ENCODE measurements at regions not wholly inside any gene's neighbourhood (a gene's known extent, or its start where the extent isn't known, plus 50 kb on each side); places are given as distances from the start of the nearest gene placed in this dataset.
"Not testable (repeated sequence)": the region's sequence is repeated elsewhere in the genome, so short reads cannot be mapped to it uniquely, and the experiment has no call there.

- in situ Hi-C loops (cut with HindIII; ENCODE audit: low pct_ligation_motif_present, low pct_unique_long_range_greater_than_20kb, low sequenced_read_pairs): no loop called here
- DNase-seq: no peak
Measured at GRCh38 chr2:155021618-155022017, 323.1 kb downstream of the KCNJ3 start.

- in situ Hi-C loops (cut with HindIII; ENCODE audit: low pct_ligation_motif_present, low pct_unique_long_range_greater_than_20kb, low sequenced_read_pairs): no loop called here
- no peak for DNase-seq
Measured at GRCh38 chr2:155020246-155020645, 321.8 kb downstream of the KCNJ3 start.

- no peak for DNase-seq
- in situ Hi-C loops (cut with HindIII; ENCODE audit: low pct_ligation_motif_present, low pct_unique_long_range_greater_than_20kb, low sequenced_read_pairs): no loop called here
Measured at GRCh38 chr2:155010925-155011324, 312.4 kb downstream of the KCNJ3 start.

GRCh38 chr2:154995361-154995760 lies 296.9 kb downstream of the KCNJ3 start:
- no peak for DNase-seq
- in situ Hi-C loops (cut with HindIII; ENCODE audit: low pct_ligation_motif_present, low pct_unique_long_range_greater_than_20kb, low sequenced_read_pairs): no loop called here

- in situ Hi-C loops (cut with HindIII; ENCODE audit: low pct_ligation_motif_present, low pct_unique_long_range_greater_than_20kb, low sequenced_read_pairs): no loop called here
- no peak for DNase-seq
Measured at GRCh38 chr2:154992826-154993225, 294.3 kb downstream of the KCNJ3 start.

GRCh38 chr2:154978710-154979109 lies 280.2 kb downstream of the KCNJ3 start:
- no peak for DNase-seq
- in situ Hi-C loops (cut with HindIII; ENCODE audit: low pct_ligation_motif_present, low pct_unique_long_range_greater_than_20kb, low sequenced_read_pairs): no loop called here

GRCh38 chr2:154978244-154978643 lies 279.7 kb downstream of the KCNJ3 start:
- DNase-seq: no peak
- in situ Hi-C loops (cut with HindIII; ENCODE audit: low pct_ligation_motif_present, low pct_unique_long_range_greater_than_20kb, low sequenced_read_pairs): no loop called here

GRCh38 chr2:154974041-154974440 lies 275.5 kb downstream of the KCNJ3 start:
- in situ Hi-C loops (cut with HindIII; ENCODE audit: low pct_ligation_motif_present, low pct_unique_long_range_greater_than_20kb, low sequenced_read_pairs): no loop called here
- no peak for DNase-seq

GRCh38 chr2:154963511-154963910 lies 265.0 kb downstream of the KCNJ3 start:
- in situ Hi-C loops (cut with HindIII; ENCODE audit: low pct_ligation_motif_present, low pct_unique_long_range_greater_than_20kb, low sequenced_read_pairs): no loop called here
- DNase-seq: no peak

GRCh38 chr2:154961676-154962075 lies 263.2 kb downstream of the KCNJ3 start:
- DNase-seq: no peak
- in situ Hi-C loops (cut with HindIII; ENCODE audit: low pct_ligation_motif_present, low pct_unique_long_range_greater_than_20kb, low sequenced_read_pairs): no loop called here

- DNase-seq: no peak
- in situ Hi-C loops (cut with HindIII; ENCODE audit: low pct_ligation_motif_present, low pct_unique_long_range_greater_than_20kb, low sequenced_read_pairs): no loop called here
Measured at GRCh38 chr2:154960802-154961583, 262.5 kb downstream of the KCNJ3 start.

GRCh38 chr2:154952346-154952980 lies 254.0 kb downstream of the KCNJ3 start:
- DNase-seq: no peak
- in situ Hi-C loops (cut with HindIII; ENCODE audit: low pct_ligation_motif_present, low pct_unique_long_range_greater_than_20kb, low sequenced_read_pairs): no loop called here

- DNase-seq; in situ Hi-C loops (cut with HindIII; ENCODE audit: low pct_ligation_motif_present, low pct_unique_long_range_greater_than_20kb, low sequenced_read_pairs): not testable (repeated sequence)
Measured at GRCh38 chr2:154947416-154947815, 248.9 kb downstream of the KCNJ3 start.

GRCh38 chr2:154945984-154946383 lies 247.5 kb downstream of the KCNJ3 start:
- DNase-seq: no peak
- in situ Hi-C loops (cut with HindIII; ENCODE audit: low pct_ligation_motif_present, low pct_unique_long_range_greater_than_20kb, low sequenced_read_pairs): no loop called here

GRCh38 chr2:154941379-154941778 lies 242.9 kb downstream of the KCNJ3 start:
- DNase-seq: no peak
- in situ Hi-C loops (cut with HindIII; ENCODE audit: low pct_ligation_motif_present, low pct_unique_long_range_greater_than_20kb, low sequenced_read_pairs): no loop called here

- in situ Hi-C loops (cut with HindIII; ENCODE audit: low pct_ligation_motif_present, low pct_unique_long_range_greater_than_20kb, low sequenced_read_pairs): no loop called here
- no peak for DNase-seq
Measured at GRCh38 chr2:154934213-154934612, 235.7 kb downstream of the KCNJ3 start.

- no peak for DNase-seq
- in situ Hi-C loops (cut with HindIII; ENCODE audit: low pct_ligation_motif_present, low pct_unique_long_range_greater_than_20kb, low sequenced_read_pairs): no loop called here
Measured at GRCh38 chr2:154924531-154924930, 226.0 kb downstream of the KCNJ3 start.

- in situ Hi-C loops (cut with HindIII; ENCODE audit: low pct_ligation_motif_present, low pct_unique_long_range_greater_than_20kb, low sequenced_read_pairs): no loop called here
- no peak for DNase-seq
Measured at GRCh38 chr2:154914561-154914960, 216.1 kb downstream of the KCNJ3 start.

GRCh38 chr2:154912215-154912614 lies 213.7 kb downstream of the KCNJ3 start:
- in situ Hi-C loops (cut with HindIII; ENCODE audit: low pct_ligation_motif_present, low pct_unique_long_range_greater_than_20kb, low sequenced_read_pairs): no loop called here

GRCh38 chr2:154911729-154912128 lies 213.2 kb downstream of the KCNJ3 start:
- in situ Hi-C loops (cut with HindIII; ENCODE audit: low pct_ligation_motif_present, low pct_unique_long_range_greater_than_20kb, low sequenced_read_pairs): no loop called here
- no peak for DNase-seq

More at GRCh38 chr2:154912215-154912614, 213.7 kb downstream of the KCNJ3 start:
- no peak for DNase-seq

Data from ACHN (cell line).